GM21423 (cell line): ENCODE measurements at regions not wholly inside any gene's neighbourhood (a gene's known extent, or its start where the extent isn't known, plus 50 kb on each side); places are given as distances from the start of the nearest gene placed in this dataset.

Experiments used
- ATAC-seq: cut with Tn5 transposase; IDR thresholded peaks from one replicate; pipeline ENCODE4 v1.9.1; 2021; ENCODE audit warnings: mild to moderate bottlenecking, moderate library complexity; ENCODE audit not compliant: unreplicated experiment

DNA sequence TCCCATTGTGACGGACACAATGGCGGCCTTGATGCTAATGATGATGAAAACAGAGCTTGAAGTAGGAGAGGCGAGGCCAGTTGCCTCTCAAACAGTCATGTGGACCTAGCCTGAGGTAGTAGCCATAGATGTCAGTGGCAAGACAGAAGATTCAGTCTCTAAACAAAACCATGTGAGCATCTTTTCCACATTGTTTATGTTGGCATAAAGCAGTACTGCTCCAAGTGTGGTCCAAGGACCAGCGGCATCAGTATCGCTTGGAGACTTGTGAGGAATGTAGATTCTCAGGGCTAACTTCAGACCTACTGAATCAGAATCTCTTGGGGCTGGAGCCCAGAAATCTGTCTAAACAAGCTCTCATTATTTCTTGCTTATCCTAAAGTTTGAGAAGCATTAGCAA is 312.8 kb upstream of the JAG1 start:
- no peak for ATAC-seq

DNA sequence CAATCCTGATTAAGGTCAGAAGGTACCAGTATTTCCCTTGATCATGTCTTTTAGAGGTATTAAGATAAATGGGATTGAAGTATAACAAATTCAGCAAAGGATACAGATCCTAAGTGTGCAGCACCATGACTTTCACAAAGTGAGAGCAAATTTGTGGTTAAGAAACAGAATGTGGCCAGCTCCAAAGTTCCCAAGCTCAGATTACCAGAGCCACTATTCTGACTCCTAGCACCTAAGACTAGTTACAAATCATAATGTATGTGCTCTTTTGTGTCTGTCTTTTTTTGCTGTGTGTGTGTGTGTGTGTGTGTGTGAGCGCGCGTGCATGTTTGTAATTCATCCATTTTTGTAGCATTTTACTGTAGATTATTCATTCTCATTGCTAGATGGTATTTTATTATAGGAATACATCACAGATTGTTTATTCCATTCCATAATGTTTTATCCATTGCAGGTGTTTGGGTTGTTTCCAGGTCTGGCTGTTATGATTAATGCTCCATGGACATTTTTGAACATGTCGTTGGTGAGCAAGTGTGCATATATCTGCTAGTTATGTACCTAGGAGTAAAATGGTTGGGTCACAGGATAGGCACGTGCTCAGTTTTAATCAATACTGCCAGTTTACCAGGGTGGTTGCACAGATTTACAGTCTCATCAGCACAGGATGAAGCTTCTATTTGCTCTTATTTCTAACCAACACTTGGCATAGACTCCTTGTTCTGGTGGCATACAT is 314.0 kb upstream of the JAG1 start:
- no peak for ATAC-seq

DNA sequence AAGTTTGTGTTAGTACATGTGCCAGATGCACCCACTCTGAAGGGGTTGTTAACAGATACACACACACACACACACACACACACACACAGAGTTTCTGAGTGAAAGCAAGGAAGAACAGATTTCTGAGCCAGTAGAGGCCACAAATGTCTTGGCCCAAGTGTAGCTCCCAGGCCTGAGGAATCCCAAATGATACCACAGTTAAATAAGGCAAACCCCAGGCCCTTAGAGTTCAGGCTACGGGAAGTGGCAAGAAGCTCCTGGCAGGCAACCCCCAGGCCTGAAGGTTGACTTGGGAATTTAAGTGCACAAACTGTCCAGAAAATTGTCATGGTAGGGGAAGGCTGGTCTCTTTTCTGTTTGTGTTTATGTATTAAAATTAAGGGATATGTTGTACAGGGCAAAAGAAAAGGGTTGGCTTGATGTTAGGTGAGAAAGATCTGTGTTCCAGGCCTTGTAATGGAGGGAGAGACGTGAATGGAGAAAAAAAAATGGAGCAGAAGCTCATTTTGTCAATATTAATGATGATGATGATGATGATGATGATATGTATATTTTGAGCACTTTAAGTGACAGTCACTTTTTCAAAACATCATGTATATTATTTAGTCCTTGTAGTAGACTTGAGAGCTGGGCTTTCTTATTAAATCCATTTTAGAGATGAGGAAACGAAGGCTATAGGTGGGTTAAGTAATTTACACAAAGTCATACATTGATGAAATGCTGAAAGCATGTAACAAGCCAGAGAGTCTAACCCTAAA is 317.0 kb upstream of the JAG1 start:
- ATAC-seq, result no peak

DNA sequence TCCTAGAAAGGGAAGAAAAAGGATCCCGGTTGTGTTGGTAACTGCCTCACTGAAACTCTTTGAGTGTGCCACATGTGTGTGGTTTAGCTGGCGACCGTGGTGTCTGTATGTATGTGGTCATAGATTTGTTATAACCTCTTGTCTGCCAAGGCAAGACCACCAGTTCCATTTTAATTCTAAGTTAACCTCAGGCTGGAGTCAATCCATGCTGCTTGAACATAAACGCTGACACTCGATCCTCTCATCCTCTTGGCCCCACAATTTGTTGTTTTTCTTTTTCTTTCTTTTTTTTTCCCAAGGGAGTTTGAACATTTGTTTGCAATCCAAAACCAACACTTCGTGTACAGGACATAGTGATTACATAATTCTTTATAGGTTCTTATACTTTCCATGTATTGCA is 318.9 kb upstream of the JAG1 start:
- no peak for ATAC-seq

DNA sequence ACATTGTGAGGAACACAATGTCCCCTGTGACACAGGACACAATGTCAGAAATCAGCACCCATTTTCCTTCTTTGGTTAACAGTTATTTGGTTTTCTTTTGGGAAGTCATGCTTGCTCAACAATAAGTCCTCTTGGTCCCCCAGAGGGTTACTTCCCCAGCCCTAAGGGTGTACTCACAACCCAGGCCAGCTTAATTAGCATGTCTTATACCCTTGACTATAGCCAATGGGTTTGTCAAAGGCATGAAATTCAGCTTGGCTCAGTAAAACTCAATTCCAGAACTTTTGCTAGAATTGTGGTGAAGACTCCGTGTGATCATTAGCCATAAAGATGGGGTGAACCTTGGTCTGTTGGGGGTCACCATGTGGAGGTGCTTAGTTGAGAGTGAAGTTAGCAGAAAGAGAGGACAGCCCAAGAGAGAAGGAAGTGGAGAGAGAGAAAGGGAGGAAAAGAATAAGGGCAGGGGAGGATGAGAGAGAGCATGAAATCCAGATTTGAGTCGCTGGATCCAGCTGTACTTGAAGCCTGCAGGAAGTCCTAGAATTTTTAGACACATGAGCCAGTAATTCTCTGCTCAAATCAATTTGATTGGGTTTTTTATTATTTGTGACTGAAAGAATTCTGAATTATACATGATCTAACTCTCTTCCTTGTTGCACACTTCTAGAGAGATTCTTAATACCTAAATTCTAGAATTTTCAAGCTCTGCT is 321.3 kb upstream of the JAG1 start:
- ATAC-seq, result no peak

DNA sequence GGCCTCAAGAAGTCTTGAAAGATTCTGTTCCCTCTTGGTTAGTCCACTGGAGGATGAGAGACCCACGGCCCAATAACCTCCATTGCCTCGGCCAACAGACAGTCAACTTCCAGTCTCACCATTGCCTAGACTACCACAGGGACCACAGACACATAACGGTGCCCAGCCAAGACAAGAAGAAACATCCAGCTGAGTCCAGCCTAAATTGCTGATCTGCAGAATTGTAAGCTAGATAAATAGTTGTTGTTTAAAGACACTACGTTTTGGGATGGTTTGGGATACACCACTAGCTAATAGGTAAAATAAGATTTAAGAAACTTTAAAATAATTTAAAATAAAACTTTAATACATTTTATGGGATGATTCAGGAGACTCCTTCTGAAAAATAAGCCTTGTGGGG is 324.7 kb upstream of the JAG1 start:
- ATAC-seq, result no peak

DNA sequence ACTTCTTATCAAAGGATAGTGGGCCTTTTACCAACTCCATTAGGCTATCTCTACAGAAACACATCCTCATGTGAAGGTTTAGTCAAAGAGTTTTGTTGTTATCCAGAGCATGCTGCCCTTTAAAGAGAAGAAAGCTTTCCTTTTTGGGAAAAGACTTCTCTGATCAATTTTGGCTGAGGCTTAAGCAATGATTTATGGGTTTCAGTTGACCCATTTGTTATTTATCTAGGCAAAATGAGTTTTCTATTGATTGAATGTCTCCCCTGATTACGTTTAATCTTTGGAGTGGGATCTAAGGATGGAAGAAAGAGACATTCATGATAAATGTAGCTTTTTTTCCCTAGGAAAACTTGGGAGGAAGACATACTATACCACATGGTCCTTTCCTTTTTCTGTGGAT is 326.6 kb upstream of the JAG1 start:
- no peak for ATAC-seq

DNA sequence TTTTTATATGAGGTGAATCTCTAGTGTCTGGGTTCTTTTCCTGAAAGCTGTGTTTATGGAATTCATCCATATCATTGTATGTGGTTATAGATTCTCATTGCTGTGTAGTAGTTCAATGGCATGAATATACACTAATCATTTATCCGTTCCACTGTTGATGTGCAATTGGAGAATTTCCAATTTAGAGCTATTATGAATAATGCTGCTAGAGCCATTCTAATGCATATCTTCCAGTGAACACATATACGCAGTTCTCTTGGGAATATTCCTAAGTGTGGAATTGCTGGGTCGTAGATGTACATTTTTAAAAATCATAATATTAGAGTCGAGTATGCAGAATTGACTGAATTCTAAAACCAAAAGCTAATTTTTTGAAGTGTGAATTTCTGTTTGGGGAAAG is 327.5 kb upstream of the JAG1 start:
- ATAC-seq, result no peak

DNA sequence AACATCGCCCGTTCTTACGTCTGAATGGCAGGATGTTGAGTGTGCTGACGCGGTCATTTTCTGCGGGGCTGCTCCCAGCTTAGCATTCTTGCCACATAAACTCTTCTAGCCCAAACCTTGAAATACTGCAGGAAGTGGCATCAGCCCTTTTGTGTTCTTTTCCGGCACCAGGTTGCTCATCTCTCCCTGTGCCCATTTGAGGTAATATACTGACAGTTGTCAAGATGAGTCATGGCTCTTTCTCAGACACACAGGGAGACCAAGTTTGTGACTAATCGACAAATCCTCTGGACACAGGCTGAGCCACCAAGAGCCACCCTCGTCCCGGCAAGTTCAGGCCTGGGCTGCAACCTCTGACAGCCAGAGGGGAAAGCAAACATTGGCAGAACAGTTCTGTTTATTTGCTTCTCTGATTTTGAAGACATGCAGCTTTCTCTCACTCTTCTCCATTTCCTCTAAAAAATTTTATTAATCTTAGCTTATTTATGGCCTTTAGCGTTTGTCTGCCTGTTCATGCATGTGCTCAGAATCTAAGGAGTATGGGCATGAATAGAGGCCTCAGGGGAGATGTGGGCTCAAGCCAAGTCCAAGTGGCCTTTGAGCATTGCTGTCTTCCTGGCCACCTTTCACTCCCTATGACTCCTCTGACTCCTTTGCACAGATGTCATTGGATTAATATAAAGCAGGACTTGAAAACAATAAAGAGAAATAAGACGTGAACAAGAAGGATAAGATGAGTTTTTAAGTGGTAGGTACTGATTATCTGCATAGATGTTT is 328.2 kb upstream of the JAG1 start:
- ATAC-seq, result no peak

DNA sequence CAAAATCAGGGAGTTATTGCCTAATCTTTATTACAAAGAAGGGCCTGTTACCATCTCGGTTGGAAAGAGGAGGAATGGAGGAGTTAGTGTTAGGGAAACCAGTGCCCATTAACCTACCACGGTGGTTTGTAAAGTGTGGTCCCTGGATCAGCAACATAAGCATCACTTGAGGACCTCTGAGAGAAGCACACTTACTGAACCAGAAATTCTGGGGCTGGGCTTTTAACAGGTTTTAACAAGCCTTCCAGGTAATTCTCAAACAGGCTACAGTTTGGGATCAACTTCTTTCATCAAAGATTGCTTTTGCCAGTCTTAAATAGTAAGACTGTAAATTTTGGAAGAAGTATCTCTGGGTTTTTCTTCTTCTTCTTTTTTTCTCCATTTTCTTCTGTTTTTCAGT is 329.5 kb upstream of the JAG1 start:
- ATAC-seq, result no peak

DNA sequence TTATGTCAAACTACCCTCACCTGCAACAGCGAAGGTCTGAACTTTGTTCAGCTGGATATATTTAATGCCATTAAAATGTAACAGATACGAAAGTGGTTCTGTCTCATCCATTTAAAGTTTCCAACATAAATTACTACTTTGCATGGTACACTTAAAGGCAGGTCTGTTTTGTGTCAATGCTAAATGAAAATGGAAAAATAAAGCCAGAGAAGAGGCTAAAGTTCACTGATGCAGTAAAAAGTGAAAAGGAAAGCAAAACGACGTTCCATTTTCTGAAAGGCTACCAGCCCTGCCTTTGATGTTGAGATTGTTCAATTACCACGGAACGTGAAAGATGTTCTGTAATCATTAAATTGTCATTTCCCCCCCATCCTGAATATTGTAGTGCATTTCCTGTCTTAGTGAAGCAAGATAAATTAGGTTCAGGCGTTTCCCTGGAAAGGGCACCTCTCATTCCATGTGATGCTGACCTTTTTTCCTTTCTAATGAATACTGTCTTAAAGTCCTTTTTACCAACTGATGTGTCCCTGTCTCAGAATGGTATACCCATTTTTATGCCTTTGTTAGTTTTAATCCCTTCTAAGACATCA is 334.7 kb upstream of the JAG1 start:
- no peak for ATAC-seq

DNA sequence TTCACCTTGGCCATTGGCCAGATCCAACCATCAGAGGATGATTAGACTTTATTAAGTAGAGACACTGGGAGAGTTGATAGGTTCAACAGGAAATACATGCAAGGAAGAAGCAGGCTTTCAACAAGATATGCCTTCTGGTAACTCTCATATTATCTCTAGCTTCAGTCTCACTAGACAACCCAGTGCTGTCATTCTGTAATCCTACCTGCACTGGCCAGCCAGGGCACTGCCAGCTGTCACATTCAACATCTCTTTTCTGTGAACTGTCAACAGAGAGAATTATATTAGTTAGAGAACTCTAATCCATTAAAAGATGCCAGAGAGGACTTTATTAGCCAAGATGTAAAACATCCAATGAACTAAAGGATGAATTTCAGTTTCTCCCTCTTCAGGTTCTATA is 337.9 kb upstream of the JAG1 start:
- no peak for ATAC-seq

DNA sequence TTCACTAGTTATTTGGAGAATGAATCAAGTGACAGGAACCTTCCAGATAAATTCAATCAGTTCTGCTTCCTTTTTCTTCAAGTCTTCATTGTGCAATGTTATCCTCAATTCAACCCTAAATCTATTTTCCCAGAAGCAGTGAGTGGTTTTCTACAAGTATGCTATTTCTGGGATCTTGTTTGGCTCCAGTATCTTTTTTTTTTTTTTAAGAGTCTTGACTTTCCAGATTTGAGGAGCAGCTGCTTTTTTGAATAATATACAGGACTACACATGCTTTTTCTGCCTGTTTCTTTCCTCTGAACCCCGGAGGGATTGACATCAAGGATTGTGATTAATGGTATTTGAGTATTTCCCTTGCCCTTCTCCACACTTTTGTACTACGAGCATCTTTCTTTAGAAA is 339.2 kb upstream of the JAG1 start:
- no peak for ATAC-seq

DNA sequence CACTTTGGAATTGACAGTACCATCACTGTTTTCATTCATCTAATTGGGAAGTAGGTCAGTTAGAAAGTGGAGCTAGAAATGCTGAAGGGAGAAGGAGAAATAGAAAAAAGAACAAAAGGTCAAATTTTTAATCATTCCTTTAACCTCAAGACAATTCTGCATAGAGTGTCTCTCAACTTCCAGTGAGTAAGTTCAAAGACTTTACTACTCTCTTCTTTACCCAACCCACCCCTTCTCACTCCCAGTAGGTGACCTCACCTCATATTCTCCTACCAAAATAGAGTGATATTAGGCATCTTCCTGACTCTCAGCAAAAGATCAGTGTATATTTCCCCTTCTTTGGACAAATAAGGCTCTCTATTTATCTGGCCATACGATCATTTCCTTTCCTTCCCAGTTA is 340.0 kb upstream of the JAG1 start:
- no peak for ATAC-seq

DNA sequence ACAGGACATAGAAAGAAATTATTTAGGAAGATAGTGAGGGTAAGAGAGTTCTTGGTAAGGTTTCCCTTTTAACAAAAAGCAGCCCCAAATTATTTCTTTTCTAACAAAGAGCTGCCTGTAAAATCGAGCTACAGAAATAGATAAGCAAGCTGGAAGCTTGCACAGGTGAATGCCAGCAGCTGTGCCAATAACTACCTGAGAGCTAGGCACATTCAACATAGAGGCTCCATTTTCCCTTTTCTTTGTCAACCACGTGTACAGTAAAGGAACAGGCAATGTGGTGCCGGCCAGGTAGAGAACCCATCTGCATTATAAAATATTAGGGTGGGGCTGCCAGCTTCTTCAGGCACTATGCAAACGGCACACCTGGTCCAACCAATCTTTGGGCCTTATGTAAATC is 341.6 kb upstream of the JAG1 start:
- ATAC-seq, result no peak

DNA sequence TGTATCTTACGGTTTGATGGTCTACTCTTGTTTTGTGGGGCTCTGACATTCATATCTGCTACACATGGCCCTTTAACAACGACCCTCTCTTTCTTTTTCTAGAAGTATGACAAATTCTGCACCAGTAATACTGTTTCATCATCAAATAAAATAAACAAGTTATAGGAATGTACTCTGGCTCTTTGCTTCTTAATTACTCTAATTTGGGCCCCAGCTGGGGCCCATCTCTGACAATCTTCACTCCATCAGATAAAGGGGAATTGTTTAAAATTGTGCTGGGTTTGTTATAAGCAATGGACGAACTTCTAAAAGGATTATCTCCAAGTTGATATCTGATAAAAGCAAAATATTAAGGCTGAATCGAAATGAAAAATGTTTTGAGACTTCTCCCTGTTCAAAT is 343.6 kb upstream of the JAG1 start:
- no peak for ATAC-seq

DNA sequence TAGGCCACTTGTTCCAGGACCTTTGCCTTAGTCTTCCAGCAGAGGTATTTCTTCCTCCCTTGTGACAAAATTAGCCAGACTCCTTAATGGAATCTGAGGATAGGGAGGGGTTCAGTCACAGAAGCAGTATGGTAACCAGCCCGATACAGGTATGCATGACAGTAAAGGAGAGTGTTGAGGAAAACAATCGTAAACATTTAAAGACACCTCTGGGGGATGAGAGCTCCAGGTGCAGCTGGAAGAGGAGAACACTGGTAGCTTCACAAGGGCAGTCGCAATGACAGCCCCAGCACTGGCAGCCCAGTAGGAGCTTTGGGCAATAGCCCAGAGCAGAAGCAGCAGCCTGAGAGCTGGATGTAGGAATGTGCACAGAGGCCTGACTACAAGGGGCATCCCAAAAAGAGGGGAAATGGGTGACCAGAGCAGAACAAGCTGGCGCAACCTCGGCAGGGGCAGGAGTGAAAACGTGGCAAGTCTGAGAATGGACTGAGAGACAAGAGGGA is 344.9 kb upstream of the JAG1 start:
- ATAC-seq, result no peak

DNA sequence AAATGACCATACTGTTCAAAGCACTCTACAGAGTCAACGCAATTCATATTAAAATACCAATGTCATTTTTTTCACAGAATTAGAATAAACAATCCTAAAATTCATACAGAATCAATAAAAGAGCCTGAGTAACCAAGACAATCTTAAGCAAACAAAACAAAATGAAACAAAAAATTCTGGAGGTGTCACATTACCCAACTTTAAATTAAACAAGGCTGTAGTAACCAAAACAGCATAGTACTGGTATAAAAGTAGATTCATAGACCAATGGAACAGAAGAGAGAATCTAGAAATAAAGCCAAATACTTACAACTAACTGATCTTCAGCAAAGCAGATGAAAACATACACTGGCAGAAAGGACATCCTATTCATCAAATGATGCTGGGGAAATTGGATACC is 346.9 kb upstream of the JAG1 start:
- no peak for ATAC-seq

DNA sequence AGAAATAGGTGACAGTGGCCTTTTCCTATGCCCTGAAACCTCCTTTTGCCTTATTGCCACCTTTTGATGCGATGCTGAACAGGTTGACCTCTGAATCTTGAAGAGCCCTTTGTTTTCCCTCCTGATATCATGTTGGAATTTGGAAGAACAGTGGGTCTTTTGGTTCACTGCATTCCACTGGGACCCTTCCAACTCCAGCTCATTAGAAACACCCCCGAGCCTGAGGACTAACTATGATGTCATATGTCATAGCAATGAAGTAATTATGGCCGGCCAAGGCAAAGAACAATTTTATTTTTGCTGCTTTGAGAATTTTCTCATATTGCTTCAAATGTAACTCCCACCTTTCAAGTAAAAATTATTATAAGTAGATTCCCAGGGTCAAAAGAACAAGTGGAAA is 353.4 kb upstream of the JAG1 start:
- no peak for ATAC-seq

DNA sequence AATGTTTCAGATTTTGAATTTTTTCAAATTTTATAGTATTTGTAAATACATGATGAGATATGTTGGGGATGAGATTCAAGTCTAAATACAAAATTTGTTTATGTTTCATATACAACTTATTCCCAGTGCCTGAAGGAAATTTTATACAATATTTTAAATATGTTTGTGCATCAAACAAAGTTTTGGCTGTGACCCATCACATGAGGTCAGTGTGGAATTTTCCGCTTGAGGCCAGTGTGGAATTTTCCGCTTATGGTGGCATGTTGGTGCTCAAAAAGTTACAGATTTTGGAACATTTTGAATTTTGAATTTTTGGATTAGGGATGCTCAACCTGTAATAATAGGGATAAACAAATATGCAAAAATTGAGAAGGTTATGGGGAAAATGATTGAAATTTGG is 356.6 kb upstream of the JAG1 start:
- ATAC-seq, result no peak

DNA sequence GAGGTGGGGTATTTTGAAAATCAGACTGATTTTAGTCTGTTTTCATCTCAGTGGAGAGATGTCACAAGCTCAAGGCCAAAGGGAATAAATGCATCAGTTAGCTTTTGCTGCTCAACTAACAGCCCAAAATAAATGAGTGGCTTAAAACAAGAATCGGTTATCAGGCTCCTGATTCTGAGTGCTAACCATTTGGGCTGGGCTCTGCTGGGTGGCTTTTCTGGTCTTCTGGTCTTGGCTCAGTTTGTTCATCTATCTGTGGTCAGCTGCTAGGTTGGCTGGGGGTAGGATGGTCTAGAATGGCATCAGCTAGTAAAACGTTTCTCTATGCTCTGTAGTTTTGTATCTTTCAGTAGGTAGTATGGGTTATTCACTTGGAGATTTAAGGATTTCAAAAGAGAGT is 357.5 kb upstream of the JAG1 start:
- no peak for ATAC-seq
